ENCODE measurements at regions not wholly inside any gene's neighbourhood (a gene's known extent, or its start where the extent isn't known, plus 50 kb on each side); places are given as distances from the start of the nearest gene placed in this dataset.
"Not testable (repeated sequence)": the region's sequence is repeated elsewhere in the genome, so short reads cannot be mapped to it uniquely, and the experiment has no call there.

- DNase-seq (ENCODE audit: low spot score), result not testable (repeated sequence)
Observed at GRCh38 chr1:188812836-188813573, 1664.7 kb downstream of the BRINP3 start.

GRCh38 chr1:188817814-188818213, 1659.8 kb downstream of the BRINP3 start:
- DNase-seq (ENCODE audit: low spot score), result no peak

- DNase-seq (ENCODE audit: low spot score), result no peak
Observed at GRCh38 chr1:188822248-188822647, 1655.4 kb downstream of the BRINP3 start.

- DNase-seq (ENCODE audit: low spot score), result no peak
Observed at GRCh38 chr1:188825471-188825870, 1652.2 kb downstream of the BRINP3 start.

- DNase-seq (ENCODE audit: low spot score), result no peak
Observed at GRCh38 chr1:188826800-188827199, 1650.9 kb downstream of the BRINP3 start.

GRCh38 chr1:188827400-188827799, 1650.3 kb downstream of the BRINP3 start:
- no peak for DNase-seq (ENCODE audit: low spot score)

- DNase-seq (ENCODE audit: low spot score), result not testable (repeated sequence)
Observed at GRCh38 chr1:188841111-188841696, 1636.5 kb downstream of the BRINP3 start.

- DNase-seq (ENCODE audit: low spot score), result no peak
Observed at GRCh38 chr1:188846468-188846867, 1631.2 kb downstream of the BRINP3 start.

- DNase-seq (ENCODE audit: low spot score), result no peak
Observed at GRCh38 chr1:188857526-188858087, 1620.1 kb downstream of the BRINP3 start.

- DNase-seq (ENCODE audit: low spot score), result no peak
Observed at GRCh38 chr1:188867614-188868013, 1610.0 kb downstream of the BRINP3 start.

- no peak for DNase-seq (ENCODE audit: low spot score)
Observed at GRCh38 chr1:188871164-188871563, 1606.5 kb downstream of the BRINP3 start.

GRCh38 chr1:188872376-188872775, 1605.3 kb downstream of the BRINP3 start:
- no peak for DNase-seq (ENCODE audit: low spot score)

- no peak for DNase-seq (ENCODE audit: low spot score)
Observed at GRCh38 chr1:188877668-188878067, 1600.0 kb downstream of the BRINP3 start.

GRCh38 chr1:188888386-188888785, 1589.3 kb downstream of the BRINP3 start:
- DNase-seq (ENCODE audit: low spot score), result no peak

- DNase-seq (ENCODE audit: low spot score), result no peak
Observed at GRCh38 chr1:188889166-188889565, 1588.5 kb downstream of the BRINP3 start.

- no peak for DNase-seq (ENCODE audit: low spot score)
Observed at GRCh38 chr1:188891958-188892357, 1585.7 kb downstream of the BRINP3 start.

- DNase-seq (ENCODE audit: low spot score), result no peak
Observed at GRCh38 chr1:188895611-188896010, 1582.1 kb downstream of the BRINP3 start.

GRCh38 chr1:188903241-188903640, 1574.4 kb downstream of the BRINP3 start:
- DNase-seq (ENCODE audit: low spot score), result no peak

GRCh38 chr1:188904201-188904600, 1573.5 kb downstream of the BRINP3 start:
- DNase-seq (ENCODE audit: low spot score), result no peak

GRCh38 chr1:188906921-188907641, 1570.6 kb downstream of the BRINP3 start:
- DNase-seq (ENCODE audit: low spot score), result no peak

- no peak for DNase-seq (ENCODE audit: low spot score)
Observed at GRCh38 chr1:188930382-188930781, 1547.3 kb downstream of the BRINP3 start.

- DNase-seq (ENCODE audit: low spot score), result no peak
Observed at GRCh38 chr1:188931506-188931905, 1546.2 kb downstream of the BRINP3 start.

Measured in mesenteric fat pad (tissue), 1 donor.